SK-N-SH treated with all-trans-retinoic acid at 6 μM for 48 hours (cell line): ENCODE measurements at regions not wholly inside any gene's neighbourhood (a gene's known extent, or its start where the extent isn't known, plus 50 kb on each side); places are given as distances from the start of the nearest gene placed in this dataset.

Source experiments
- ARNTL ChIP-seq: fragments of 450-650 bp; formaldehyde crosslinking; IDR thresholded peaks from 2 replicates; pipeline ENCODE4 v1.5.0; 2020; ENCODE audit warnings: low read depth, mild to moderate bottlenecking, moderate library complexity, borderline replicate concordance
- CSDC2 ChIP-seq: fragments of 250-450 bp; sonication (Bioruptor Pico); IDR thresholded peaks from 2 replicates; pipeline ENCODE4 v1.5.0; 2020; ENCODE audit warnings: mild to moderate bottlenecking, moderate library complexity
- ISL1 ChIP-seq: fragments of 250-450 bp; sonication (Bioruptor Pico); IDR thresholded peaks from 2 replicates; pipeline ENCODE4 v2.1.2; 2022; ENCODE audit warnings: mild to moderate bottlenecking, moderate library complexity
- PATZ1 ChIP-seq: fragments of 250-450 bp; sonication (Bioruptor Pico); IDR thresholded peaks from 2 replicates; pipeline ENCODE4 v1.8.0; 2020; ENCODE audit warnings: mild to moderate bottlenecking, moderate library complexity, borderline replicate concordance
- RARB ChIP-seq: fragments of 250-450 bp; sonication (Bioruptor Pico); IDR thresholded peaks from 2 replicates; pipeline ENCODE4 v1.8.0; 2021; ENCODE audit warnings: mild to moderate bottlenecking, moderate library complexity
- TOX ChIP-seq: fragments of 250-450 bp; sonication (Bioruptor Pico); IDR thresholded peaks from 2 replicates; pipeline ENCODE4 v1.8.0; 2021; ENCODE audit warnings: mild to moderate bottlenecking, moderate library complexity, borderline replicate concordance
- TSHZ2 ChIP-seq: fragments of 250-450 bp; sonication (Bioruptor Pico); IDR thresholded peaks from 2 replicates; pipeline ENCODE4 v1.5.0; 2020; ENCODE audit warnings: mild to moderate bottlenecking, moderate library complexity
- ZC3H10 ChIP-seq: fragments of 250-450 bp; sonication (Bioruptor Pico); IDR thresholded peaks from 2 replicates; pipeline ENCODE4 v1.5.1; 2021; ENCODE audit warnings: mild to moderate bottlenecking, moderate library complexity
- ZFP3 ChIP-seq: fragments of 250-450 bp; sonication (Bioruptor Pico); IDR thresholded peaks from 2 replicates; pipeline ENCODE4 v1.5.0; 2020; ENCODE audit warnings: mild to moderate bottlenecking, moderate library complexity
- ZNF8 ChIP-seq: fragments of 450-650 bp; formaldehyde crosslinking; IDR thresholded peaks from 2 replicates; pipeline ENCODE4 v1.5.0; 2020; ENCODE audit warnings: mild to moderate bottlenecking, moderate library complexity
- TF ChIP-seq, protein P1 (sequence below): fragments of 250-450 bp; sonication (Bioruptor Pico); IDR thresholded peaks from 2 replicates; pipeline ENCODE4 v1.5.1; 2020; ENCODE audit warnings: low read depth, mild to moderate bottlenecking, moderate library complexity
- TF ChIP-seq, protein P2 (sequence below): fragments of 250-450 bp; sonication (Bioruptor Pico); IDR thresholded peaks from 2 replicates; pipeline ENCODE4 v1.5.1; 2021; ENCODE audit warnings: mild to moderate bottlenecking, moderate library complexity

DNA sequence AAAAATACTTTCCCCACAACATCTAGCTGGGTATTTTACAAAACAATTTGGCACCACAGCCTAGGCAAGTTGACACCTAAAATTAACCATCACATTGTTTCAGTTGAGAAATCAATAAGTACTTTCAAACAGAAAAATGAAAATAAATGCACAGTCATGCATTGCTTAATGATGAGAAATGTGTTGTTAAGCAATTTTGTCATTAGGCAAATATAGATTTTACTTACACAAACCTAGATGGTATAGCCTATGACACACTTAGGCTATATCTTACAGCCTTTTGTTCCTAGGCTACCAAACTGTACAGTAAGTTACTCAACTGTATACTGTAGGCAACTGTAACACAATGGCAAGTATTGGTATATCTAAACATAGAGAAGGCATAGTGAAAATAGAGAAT is 608.6 kb upstream of the BCHE start:
- TF ChIP-seq ISL1 (CRISPR knock-in tag) = no peak
- no peak for TF ChIP-seq ZFP3 (CRISPR knock-in tag)
- TF ChIP-seq, protein P1, sequence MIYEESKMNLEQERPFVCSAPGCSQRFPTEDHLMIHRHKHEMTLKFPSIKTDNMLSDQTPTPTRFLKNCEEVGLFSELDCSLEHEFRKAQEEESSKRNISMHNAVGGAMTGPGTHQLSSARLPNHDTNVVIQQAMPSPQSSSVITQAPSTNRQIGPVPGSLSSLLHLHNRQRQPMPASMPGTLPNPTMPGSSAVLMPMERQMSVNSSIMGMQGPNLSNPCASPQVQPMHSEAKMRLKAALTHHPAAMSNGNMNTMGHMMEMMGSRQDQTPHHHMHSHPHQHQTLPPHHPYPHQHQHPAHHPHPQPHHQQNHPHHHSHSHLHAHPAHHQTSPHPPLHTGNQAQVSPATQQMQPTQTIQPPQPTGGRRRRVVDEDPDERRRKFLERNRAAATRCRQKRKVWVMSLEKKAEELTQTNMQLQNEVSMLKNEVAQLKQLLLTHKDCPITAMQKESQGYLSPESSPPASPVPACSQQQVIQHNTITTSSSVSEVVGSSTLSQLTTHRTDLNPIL (CRISPR knock-in tag) = no peak
- TF ChIP-seq RARB = no peak
- no peak for TF ChIP-seq CSDC2 (CRISPR knock-in tag)
- TF ChIP-seq TSHZ2 (CRISPR knock-in tag) = no peak
- no peak for TF ChIP-seq ARNTL (CRISPR knock-in tag)
- TF ChIP-seq PATZ1 (CRISPR knock-in tag) = no peak
- no peak for TF ChIP-seq ZC3H10
- TF ChIP-seq TOX (CRISPR knock-in tag) = no peak
- TF ChIP-seq ZNF8 = no peak
- TF ChIP-seq, protein P2, sequence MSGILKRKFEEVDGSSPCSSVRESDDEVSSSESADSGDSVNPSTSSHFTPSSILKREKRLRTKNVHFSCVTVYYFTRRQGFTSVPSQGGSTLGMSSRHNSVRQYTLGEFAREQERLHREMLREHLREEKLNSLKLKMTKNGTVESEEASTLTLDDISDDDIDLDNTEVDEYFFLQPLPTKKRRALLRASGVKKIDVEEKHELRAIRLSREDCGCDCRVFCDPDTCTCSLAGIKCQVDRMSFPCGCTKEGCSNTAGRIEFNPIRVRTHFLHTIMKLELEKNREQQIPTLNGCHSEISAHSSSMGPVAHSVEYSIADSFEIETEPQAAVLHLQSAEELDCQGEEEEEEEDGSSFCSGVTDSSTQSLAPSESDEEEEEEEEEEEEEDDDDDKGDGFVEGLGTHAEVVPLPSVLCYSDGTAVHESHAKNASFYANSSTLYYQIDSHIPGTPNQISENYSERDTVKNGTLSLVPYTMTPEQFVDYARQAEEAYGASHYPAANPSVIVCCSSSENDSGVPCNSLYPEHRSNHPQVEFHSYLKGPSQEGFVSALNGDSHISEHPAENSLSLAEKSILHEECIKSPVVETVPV (CRISPR knock-in tag) = no peak
